Panc1 (cell line): ENCODE measurements at regions not wholly inside any gene's neighbourhood (a gene's known extent, or its start where the extent isn't known, plus 50 kb on each side); places are given as distances from the start of the nearest gene placed in this dataset.

Experiments used
- ATAC-seq: fragments of 200-7000 bp; cut with Tn5 transposase; 2 replicates; pipeline ENCODE4 v1.9.1; 2020; ENCODE audit warnings: mild to moderate bottlenecking, moderate library complexity
- BruUV-seq: library from RNA; stranded (reverse); fragments of 400-500 nt; replicated peaks from 2 replicates; lab custom pipeline; 2021; lab: Mats Ljungman, UMichigan
- CTCF ChIA-PET: fragments of 300-600 bp; sonication (Branson Sonifier 250); formaldehyde crosslinking; loops from one replicate; lab custom pipeline; 2022; ENCODE audit warnings: antibody characterized with exemption; lab: Charles Lee
- POLR2A ChIA-PET: fragments of 300-600 bp; sonication (Branson Sonifier 250); formaldehyde crosslinking; loops from one replicate; lab custom pipeline; 2022; ENCODE audit warnings: antibody characterized with exemption; lab: Charles Lee
- DNase-seq: peaks from one replicate; pipeline ENCODE4 v3.0.0-alpha.2; 2010; ENCODE audit warnings: low read depth, low spot score
- H3K27ac ChIP-seq: 2 replicates; pipeline ENCODE4 v1.5.1; 2011; ENCODE audit warnings: mild to moderate bottlenecking, low read length, inconsistent platforms
- H3K27me3 ChIP-seq: fragments of 200-500 bp; sonication (Bioruptor generic); 2 replicates; pipeline ENCODE4 v1.6.0; 2014; ENCODE audit warnings: low read length, inconsistent platforms; ENCODE audit not compliant: control insufficient read depth, insufficient read depth
- H3K36me3 ChIP-seq: fragments of 200-500 bp; sonication (Bioruptor generic); 2 replicates; pipeline ENCODE4 v1.5.1; 2014; ENCODE audit warnings: inconsistent platforms, mild to moderate bottlenecking, low read length, moderate library complexity; ENCODE audit not compliant: control insufficient read depth, insufficient read depth
- H3K4me1 ChIP-seq: 2 replicates; pipeline ENCODE4 v1.5.1; 2011; ENCODE audit warnings: inconsistent platforms, mild to moderate bottlenecking, low read length, moderate library complexity; ENCODE audit not compliant: control insufficient read depth, insufficient read depth
- H3K4me3 ChIP-seq, 2 experiments: 2 replicates each; pipeline ENCODE4 v1.5.1; 2011 to 2012; ENCODE audit warnings: low read depth in 2 of 2, low read length in 2 of 2, mild to moderate bottlenecking in 2 of 2, inconsistent platforms in 1 of 2, moderate library complexity in 1 of 2
- H3K9me3 ChIP-seq: fragments of 200-500 bp; sonication (Bioruptor generic); 2 replicates; pipeline ENCODE4 v1.5.1; 2014; ENCODE audit warnings: low read depth, mild to moderate bottlenecking, inconsistent platforms, low read length, moderate library complexity; ENCODE audit not compliant: control insufficient read depth, insufficient read depth
- CTCF ChIP-seq: fragments of 450-650 bp; IDR thresholded peaks from 2 replicates; pipeline ENCODE4 v1.5.1; 2017; ENCODE audit warnings: mild to moderate bottlenecking
- POLR2AphosphoS5 ChIP-seq: IDR thresholded peaks from 2 replicates; pipeline ENCODE4 v1.6.1; 2012; ENCODE audit warnings: mild to moderate bottlenecking, low read depth, low read length, moderate library complexity
- REST ChIP-seq, 2 experiments: IDR thresholded peaks; 2 replicates each; pipeline ENCODE4 v1.6.1; 2011 to 2012; ENCODE audit warnings: low read depth in 2 of 2, control low read depth in 1 of 2, low read length in 1 of 2, mild to moderate bottlenecking in 1 of 2, moderate library complexity in 1 of 2; ENCODE audit not compliant: insufficient read depth in 1 of 2
- SIN3A ChIP-seq: IDR thresholded peaks from 2 replicates; pipeline ENCODE4 v1.6.1; 2012; ENCODE audit warnings: low read depth, mild to moderate bottlenecking, low read length, moderate library complexity, borderline replicate concordance; ENCODE audit not compliant: insufficient read depth
- TCF7L2 ChIP-seq: IDR thresholded peaks from 2 replicates; pipeline ENCODE4 v1.6.1; 2011; ENCODE audit warnings: mild to moderate bottlenecking, low read depth, low read length, inconsistent platforms
- in situ Hi-C: cut with HindIII; loops from 2 replicates; pipeline ENCODE4 v1.10.0; 2016; ENCODE audit warnings: low sequenced_read_pairs, low pct_unique_long_range_greater_than_20kb
- intact Hi-C: fragments of 100-400 bp; cut with micrococcal nuclease; formaldehyde crosslinking; loops from one replicate; pipeline ENCODE4 v1.10.0; 2022; ENCODE audit not compliant: unreplicated experiment

GRCh38 chr11:121368364-121369240 lies 76.0 kb downstream of the SC5D start:
- ATAC-seq, result no peak
- ChIA-PET CTCF (no interaction called here), POLR2A (interaction anchor here (0.6 kb wide), 1 partner anchor 1681 kb away, joined by 4 read pairs; no protein-coding TSS in a partner anchor)
- H3K4me3 ChIP-seq, result no peak overlapping the region
- DNase-seq, result no peak
- no peaks in the 10 kb centered on the region for H3K4me1 ChIP-seq
- H3K9me3 ChIP-seq, result no peaks in the 10 kb centered on the region
- peaks cover 13% of the 10 kb centered on the region; the same call in 1 of the 2 replicates for H3K27me3 ChIP-seq
- TF ChIP-seq POLR2AphosphoS5 (no peak), CTCF (no peak), SIN3A (no peak), REST (IDR thresholded peaks at IDR 0.05; ENCODE audit: insufficient read depth in 1 of 2, low read depth in 2 of 2, low read length in 1 of 2) (no peak), TCF7L2 (no peak)
- in situ Hi-C loops, result no loop called here
- intact Hi-C loops, result no loop called here
- H3K27ac ChIP-seq, result no peak overlapping the region
- BruUV-seq, result no TSS peak
- H3K36me3 ChIP-seq, result no peaks in the 10 kb centered on the region

GRCh38 chr11:121369366-121369765 lies 76.8 kb downstream of the SC5D start:
- Histone ChIP-seq H3K27ac (no peak overlapping the region), H3K27me3 (peaks cover 13% of the 10 kb centered on the region; the same call in 1 of the 2 replicates), H3K4me3 (no peak overlapping the region), H3K4me1 (no peaks in the 10 kb centered on the region), H3K9me3 (no peaks in the 10 kb centered on the region), H3K36me3 (no peaks in the 10 kb centered on the region)
- ChIA-PET CTCF (no interaction called here), POLR2A (no interaction called here)
- DNase-seq (no peak), ATAC-seq (no peak)
- no TSS peak for BruUV-seq
- intact Hi-C loops, result no loop called here
- no peak for TF ChIP-seq CTCF
- TF ChIP-seq REST (IDR thresholded peaks at IDR 0.05; ENCODE audit: insufficient read depth in 1 of 2, low read depth in 2 of 2, low read length in 1 of 2), result no peak
- TF ChIP-seq TCF7L2, result no peak
- no peak for TF ChIP-seq POLR2AphosphoS5
- TF ChIP-seq SIN3A, result no peak
- in situ Hi-C loops, result no loop called here
